Activated CD4-positive, alpha-beta T cell treated with anti-CD3 and anti-CD28 coated beads for 4 hours (primary cell): ENCODE measurements at regions not wholly inside any gene's neighbourhood (a gene's known extent, or its start where the extent isn't known, plus 50 kb on each side); places are given as distances from the start of the nearest gene placed in this dataset.

ENCODE experiments used
- DNase-seq, 2 donors: peaks; one replicate each; pipeline ENCODE4 v3.0.0-alpha.2; 2020

DNA sequence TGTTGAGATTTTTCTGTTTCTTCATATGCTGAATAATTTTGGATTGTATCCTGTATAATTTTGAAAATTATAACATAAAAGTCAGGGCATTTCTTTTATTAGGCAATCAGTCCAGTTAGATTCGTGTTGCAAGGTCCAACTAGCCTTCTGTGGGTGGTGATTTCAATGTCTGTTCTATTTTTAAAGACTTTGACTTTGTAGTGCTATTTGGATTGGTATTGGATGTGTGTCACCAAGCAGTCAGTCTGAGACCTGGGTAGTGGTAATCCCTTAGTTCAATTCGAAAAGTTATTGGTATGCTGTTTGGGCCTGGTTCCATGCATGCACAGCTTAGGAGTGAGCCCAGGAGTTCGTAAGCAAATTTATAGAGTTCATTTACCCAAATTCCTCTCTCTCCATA is 82.2 kb downstream of the EPDR1 start:
- DNase-seq = no peak

DNA sequence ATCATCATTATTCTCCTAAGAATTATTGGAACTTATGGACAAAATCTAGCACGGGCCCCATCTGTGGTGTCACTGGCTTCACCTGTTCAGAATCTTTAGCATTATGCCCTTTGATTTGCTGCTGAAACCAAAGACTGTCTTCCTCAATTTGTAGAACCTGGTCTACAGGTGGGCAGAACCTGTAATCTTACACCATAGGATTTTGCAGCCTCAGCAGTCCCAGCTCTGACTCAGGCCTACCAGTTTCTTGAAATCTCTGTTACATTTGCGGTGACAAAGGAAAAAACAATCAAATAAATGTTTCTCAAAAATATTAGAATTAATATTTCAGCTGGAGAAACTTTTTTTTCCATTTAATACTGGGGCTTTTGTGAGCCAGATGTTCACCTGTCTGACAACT is 86.1 kb downstream of the EPDR1 start:
- DNase-seq = no peak

DNA sequence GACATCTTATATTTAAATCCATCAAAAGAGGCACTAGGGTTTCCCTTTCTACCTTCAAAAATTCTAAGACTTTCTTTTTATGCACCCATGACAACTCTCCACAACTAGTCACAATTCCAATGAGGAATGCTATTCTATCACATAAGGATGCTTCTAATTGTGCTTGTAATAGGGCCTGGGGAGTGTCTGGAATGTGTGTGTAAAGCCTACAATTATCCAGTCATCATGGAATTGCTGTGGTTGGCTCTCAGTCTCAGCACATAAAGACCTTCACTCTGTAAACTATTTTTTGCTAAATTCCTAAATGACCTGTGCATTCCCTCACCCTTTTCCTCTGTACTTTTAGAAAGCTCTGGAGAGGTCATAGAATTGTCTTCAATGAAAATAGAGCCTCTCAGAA is 86.7 kb downstream of the EPDR1 start:
- DNase-seq = no peak

DNA sequence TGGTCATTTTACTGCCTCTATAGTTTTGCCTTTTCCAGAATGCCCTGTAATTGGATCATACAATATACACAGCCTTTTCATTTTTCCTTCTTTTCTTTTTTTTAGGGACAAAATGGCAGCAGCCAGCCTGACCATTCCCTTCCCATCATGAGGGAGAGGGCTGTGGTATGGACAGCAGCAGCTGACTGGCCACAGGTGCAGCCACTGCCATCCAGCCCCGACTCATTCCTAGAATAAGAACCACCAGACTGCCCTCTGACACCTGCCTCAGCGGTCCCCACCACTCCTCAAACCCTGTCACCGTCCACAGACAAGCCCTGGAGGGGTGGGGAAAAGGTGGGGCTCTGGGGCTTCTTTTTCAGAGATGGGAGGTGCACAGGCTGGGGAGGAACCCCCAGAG is 92.8 kb downstream of the EPDR1 start:
- no peak for DNase-seq

DNA sequence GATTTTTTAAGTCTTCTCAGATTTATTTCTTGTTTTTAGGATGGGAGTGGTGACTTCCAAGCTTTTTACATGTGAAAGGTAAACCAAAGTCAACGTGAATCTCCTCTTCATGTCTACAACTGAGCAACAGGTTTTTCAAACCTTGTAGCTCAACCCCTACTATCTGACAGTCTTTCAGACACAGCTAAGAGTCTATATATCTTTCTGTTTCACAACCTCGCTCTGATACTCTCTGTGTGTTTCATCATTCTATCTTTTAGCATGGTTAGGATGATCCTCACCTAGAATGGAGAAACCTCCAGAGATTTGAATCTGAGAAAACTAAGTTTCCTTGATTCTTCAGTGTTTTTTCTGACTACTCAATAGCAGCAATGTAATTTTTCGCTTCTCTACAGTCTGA is 96.1 kb downstream of the EPDR1 start:
- DNase-seq = no peak

DNA sequence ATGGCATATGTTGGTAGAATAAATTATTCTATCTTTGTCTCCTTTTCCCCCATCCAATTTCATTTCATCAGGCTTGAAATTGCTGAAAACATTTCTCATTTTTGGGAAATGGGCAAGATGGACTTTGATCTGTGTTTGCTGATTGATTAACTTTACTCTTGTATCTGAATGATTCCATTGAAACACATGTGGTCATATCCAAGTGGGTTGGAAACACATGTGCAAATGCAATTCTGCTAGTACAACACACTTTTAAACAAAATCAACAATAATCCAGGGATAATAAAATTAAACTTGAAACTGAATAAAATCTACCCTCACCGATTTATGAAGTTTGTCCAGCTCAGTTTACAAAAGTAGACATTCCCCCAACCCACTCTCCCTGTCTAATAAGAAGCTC is 96.9 kb downstream of the EPDR1 start:
- DNase-seq = no peak

DNA sequence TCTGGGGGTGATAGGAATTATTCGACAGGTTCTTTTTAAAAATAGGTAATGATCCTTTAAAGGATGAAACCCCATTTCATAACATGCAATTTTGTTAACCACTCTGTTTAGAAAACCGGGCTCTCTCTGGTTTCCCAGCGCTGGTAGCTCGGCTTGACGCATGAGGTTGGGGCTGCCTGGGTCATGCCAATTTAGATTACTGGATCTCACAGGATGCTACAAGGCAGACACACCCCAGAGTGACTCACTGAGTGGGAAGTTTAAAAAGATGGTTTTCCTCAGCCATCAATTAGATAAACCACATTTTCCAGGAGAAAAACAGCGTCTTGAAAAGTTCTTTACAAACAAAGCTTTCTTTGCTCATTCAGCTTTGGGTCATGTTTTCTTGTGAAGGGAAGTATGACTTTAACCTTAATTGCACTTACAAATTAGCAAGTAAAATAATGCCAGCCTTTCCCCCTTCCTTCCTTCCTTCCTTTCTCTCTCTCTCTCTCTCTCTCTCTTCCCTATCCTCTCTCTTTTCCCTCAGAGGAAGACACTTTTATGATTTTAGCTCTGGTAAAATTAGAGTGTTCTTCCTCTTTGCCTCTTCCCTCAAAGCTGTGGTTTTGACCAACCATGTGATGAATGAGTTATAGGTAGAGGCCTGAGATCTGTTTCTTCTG is 99.8 kb downstream of the EPDR1 start:
- DNase-seq = no peak

DNA sequence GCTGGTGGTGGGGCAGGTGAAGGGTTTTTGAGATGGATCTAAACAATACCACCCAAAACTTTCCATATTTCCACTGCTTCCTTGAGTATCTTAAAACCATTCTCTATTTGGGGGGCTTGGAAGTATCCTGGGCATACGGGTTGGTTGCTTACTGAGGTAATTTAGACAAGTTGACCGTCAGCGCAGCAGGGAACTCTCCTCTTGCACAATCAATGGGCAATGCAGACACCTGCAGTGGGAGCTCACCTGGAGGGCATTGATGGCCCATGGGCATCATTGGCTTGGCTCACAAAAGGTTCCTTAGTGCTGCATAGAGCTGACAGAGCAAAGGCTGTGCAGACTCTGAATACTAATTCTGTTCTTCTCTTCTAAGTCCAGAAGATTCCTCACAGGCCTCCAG is 101.5 kb downstream of the EPDR1 start:
- DNase-seq = no peak

DNA sequence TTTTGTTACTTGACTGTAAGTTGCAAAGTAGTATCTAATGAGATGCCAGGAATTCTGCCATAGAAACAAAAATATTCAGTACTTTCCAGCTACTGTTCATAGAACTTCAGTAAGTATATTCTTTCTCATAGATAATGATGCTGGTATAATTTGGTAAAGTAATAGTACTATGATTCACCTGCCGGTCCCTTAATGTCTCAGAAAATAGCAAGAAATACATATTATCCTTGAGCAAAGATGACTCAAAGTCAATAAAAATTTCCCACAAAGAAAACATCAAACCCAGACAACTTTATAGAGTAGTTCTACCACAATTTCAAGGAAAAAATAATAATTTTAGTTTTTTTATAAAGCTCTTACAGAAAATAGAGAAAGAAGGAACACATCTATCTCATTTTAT is 105.4 kb downstream of the EPDR1 start:
- DNase-seq = no peak

DNA sequence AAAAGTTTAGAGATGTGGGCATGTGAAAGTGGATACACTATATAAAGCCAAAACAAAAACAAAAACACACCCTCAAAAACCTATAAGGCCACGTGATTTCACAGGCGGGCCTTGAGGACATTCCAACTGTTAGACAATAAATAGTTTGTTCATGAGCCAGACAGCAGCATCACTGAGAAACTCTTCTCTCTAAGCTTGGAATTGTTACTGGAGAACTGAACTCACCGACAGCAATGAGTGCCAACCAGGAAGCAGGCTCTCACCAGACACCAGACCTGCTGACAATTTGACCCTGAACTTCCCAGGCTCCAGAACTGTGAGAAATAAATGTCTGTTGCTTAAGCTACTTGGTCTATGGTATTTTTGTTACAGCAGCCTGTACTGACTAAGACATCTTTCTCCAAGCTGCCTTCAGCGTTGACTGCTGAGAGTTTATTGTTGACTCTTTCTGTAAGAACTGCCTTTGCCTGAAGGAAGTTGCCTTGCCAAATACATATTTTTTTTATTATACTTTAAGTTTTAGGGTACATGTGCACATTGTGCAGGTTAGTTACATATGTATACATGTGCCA is 107.5 kb downstream of the EPDR1 start:
- DNase-seq = no peak

- DNase-seq = no peak
These were observed 113.8 kb downstream of the EPDR1 start for GRCh38 chr7:38034062-38034908.

DNA sequence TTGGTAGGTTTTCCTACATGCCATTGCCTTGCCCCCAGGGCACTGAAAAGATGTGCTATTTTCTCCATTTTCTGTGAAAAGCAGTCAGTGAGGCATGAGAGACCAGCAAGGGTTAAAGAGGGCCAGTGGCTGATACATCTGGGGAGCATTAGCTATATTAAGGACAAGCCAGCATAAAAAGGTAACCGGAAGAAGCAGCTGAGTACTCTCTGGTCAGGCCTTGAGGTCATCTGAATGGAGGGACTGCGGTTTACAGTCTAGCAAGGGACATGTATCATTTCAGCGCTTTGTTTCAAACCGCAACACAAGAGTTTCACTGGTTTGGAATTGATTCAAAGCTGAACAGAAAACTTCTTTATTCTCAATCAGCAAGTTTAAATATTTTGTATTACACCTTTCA is 120.4 kb downstream of the EPDR1 start:
- no peak for DNase-seq

- no peak for DNase-seq
These were observed 128.4 kb upstream of the STARD3NL start for GRCh38 chr7:38049679-38050078.

DNA sequence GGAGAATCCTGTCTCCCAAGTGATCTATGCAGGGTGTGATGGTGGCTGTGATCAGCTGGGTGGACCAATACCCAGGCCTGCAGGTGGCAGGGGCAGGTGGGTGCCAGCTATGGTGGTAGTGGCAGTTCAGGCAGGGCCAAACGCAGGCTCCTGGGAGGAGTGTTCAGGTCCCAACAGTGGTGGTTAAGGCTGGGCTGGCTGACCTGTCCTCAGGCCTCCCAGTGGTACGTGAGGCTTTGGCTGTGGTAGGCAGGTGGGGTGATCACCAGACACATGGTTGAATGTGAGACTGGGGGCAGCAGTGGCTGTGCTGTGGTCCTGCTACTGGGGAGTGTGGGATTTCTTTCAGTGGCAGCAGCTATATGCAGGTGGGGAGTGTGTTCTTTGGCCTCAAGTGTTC is 126.7 kb upstream of the STARD3NL start:
- no peak for DNase-seq

- DNase-seq = no peak
These were observed 126.3 kb upstream of the STARD3NL start for GRCh38 chr7:38051786-38052185.

- no peak for DNase-seq
These were observed 125.3 kb upstream of the STARD3NL start for GRCh38 chr7:38052786-38053185.

- DNase-seq = no peak
These were observed 123.8 kb upstream of the STARD3NL start for GRCh38 chr7:38054199-38054598.

- DNase-seq = no peak
These were observed 120.2 kb upstream of the STARD3NL start for GRCh38 chr7:38057829-38058228.

- DNase-seq = no peak
These were observed 117.9 kb upstream of the STARD3NL start for GRCh38 chr7:38060116-38060515.

DNA sequence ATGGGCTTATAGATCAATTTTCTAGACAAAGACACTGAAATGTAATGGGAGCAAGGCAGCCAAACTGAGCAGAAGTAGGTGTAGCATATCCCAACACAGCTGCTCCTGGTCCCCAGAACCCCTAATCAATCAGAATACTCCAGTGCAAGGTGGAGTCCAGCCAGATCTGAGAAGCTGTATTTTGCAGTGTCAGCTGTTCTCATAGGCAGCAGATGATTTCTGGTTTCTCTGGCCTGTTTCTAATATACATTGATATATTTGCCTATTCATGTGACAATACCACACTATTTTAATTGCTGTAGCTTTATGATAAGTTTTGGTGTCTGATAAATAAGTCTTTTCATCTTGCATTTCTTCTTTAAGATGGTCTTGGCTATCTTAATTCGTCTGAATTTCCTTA is 117.4 kb upstream of the STARD3NL start:
- DNase-seq = no peak

DNA sequence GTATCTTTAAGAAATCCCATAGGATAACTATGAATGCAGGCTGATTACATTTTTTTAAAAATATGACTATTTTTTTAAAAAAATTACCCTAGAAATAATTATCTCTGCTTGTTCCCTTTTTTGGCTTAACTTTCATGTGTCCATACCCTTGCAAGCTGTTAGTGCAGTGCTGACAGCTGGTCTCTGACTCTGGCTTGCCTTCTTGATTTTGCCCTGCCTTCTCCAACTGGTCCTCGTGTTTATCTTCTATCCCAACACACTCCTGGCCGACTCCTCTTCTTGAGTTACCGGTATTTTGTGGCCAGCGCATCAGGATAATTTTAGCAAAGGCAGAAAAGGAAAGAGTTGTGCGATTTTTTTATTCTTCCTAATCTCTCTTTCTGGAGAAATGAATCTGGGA is 111.7 kb upstream of the STARD3NL start:
- DNase-seq = no peak

DNA sequence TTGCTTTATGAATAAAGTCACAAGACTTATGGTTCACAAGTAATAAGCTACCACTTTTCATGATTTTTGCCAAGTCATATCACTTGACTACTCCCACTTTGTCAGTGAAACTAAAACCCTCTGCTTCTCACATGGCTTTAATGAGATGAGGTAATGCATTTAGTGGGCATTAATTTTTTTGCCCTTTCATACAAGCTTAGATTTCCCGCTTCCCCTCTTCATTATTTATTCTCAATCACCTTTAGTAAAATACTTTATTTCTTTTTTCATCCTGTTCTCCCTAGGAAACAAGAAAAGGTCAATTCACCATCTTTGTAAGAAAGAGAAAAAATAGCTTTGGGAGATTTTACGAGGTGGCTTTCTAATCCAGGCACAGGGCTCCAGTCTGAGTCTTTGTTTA is 109.6 kb upstream of the STARD3NL start:
- no peak for DNase-seq

- no peak for DNase-seq
These were observed 109.0 kb upstream of the STARD3NL start for GRCh38 chr7:38069052-38069451.

DNA sequence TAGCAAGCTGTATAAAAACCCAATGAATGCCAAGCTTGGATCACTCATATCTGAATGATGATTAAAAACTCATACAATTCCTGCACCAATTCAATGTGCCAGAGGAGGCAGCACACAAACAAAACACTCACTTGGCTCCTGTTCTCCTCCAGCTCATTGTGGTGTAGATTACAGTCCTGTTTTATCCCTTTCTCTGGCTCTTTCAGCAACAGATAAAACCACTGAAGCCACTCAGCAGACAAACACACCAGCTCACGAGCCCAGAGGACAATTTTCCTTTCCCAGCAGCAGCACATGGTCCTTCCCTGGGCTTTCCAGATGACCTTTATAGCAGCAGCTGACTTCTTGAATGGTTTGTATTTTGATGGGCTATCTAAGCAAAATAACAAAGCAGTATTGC is 107.3 kb upstream of the STARD3NL start:
- DNase-seq = no peak
